Loucy (cell line): ENCODE measurements at regions not wholly inside any gene's neighbourhood (a gene's known extent, or its start where the extent isn't known, plus 50 kb on each side); places are given as distances from the start of the nearest gene placed in this dataset.

Source experiments
- H2AFZ ChIP-seq: fragments of 200-600 bp; sonication (generic); 2 replicates; pipeline ENCODE4 v1.6.0; 2016; ENCODE audit warnings: antibody characterized with exemption, mild to moderate bottlenecking, low read length, moderate library complexity
- H3F3A ChIP-seq: fragments of 200-600 bp; 2 replicates; pipeline ENCODE4 v1.6.0; 2016; ENCODE audit warnings: antibody characterized with exemption, low read depth, mild to moderate bottlenecking
- H3K27me3 ChIP-seq: fragments of 200-600 bp; sonication (generic); 2 replicates; pipeline ENCODE4 v1.6.1; 2014; ENCODE audit warnings: low read length, mild to moderate bottlenecking; ENCODE audit not compliant: insufficient read depth, poor library complexity, severe bottlenecking
- H3K36me3 ChIP-seq: fragments of 200-600 bp; sonication (generic); 2 replicates; pipeline ENCODE4 v1.6.1; 2016; ENCODE audit warnings: low read length; ENCODE audit not compliant: insufficient read depth
- H3K4me1 ChIP-seq: fragments of 200-600 bp; sonication (generic); 2 replicates; pipeline ENCODE4 v1.5.1; 2014; ENCODE audit warnings: low read length, mild to moderate bottlenecking; ENCODE audit not compliant: insufficient read depth, poor library complexity, severe bottlenecking
- H3K4me2 ChIP-seq: fragments of 200-600 bp; sonication (generic); 2 replicates; pipeline ENCODE4 v1.6.0; 2014; ENCODE audit warnings: antibody characterized with exemption, low read length, low read depth, mild to moderate bottlenecking; ENCODE audit not compliant: poor library complexity, severe bottlenecking
- H3K4me3 ChIP-seq: fragments of 200-600 bp; sonication (generic); 2 replicates; pipeline ENCODE4 v1.5.1; 2014; ENCODE audit warnings: low read length, mild to moderate bottlenecking, mixed read lengths; ENCODE audit not compliant: poor library complexity, severe bottlenecking
- H3K79me2 ChIP-seq: fragments of 200-600 bp; sonication (generic); 2 replicates; pipeline ENCODE4 v1.6.1; 2014; ENCODE audit warnings: low read length; ENCODE audit not compliant: insufficient read depth
- H3K9ac ChIP-seq: fragments of 200-600 bp; sonication (generic); 2 replicates; pipeline ENCODE4 v1.6.0; 2014; ENCODE audit warnings: mild to moderate bottlenecking, low read depth, low read length, moderate library complexity; ENCODE audit not compliant: poor library complexity, severe bottlenecking
- H3K9me2 ChIP-seq: fragments of 200-600 bp; sonication (generic); replicated peaks from 2 replicates; pipeline ENCODE4 v1.6.1; 2016; ENCODE audit warnings: low read depth, low read length, mixed read lengths
- H3K9me3 ChIP-seq: fragments of 200-600 bp; sonication (generic); 2 replicates; pipeline ENCODE4 v1.6.1; 2014; ENCODE audit warnings: mild to moderate bottlenecking, antibody characterized with exemption, low read length, low read depth; ENCODE audit not compliant: insufficient read depth
- H4K20me1 ChIP-seq: fragments of 200-600 bp; sonication (generic); 2 replicates; pipeline ENCODE4 v1.6.0; 2014; ENCODE audit warnings: antibody characterized with exemption, low read length, mild to moderate bottlenecking; ENCODE audit not compliant: insufficient read depth, poor library complexity, severe bottlenecking
- CTCF ChIP-seq: fragments of 200-600 bp; sonication (generic); conservative IDR thresholded peaks from 2 replicates; pipeline ENCODE4 v1.5.1; 2014; ENCODE audit warnings: mild to moderate bottlenecking, antibody characterized with exemption, low read length
- EZH2phosphoT487 ChIP-seq: fragments of 200-600 bp; IDR thresholded peaks from 2 replicates; pipeline ENCODE4 v1.6.1; 2018; ENCODE audit warnings: antibody characterized with exemption, mild to moderate bottlenecking, moderate library complexity, borderline replicate concordance

GRCh38 chr9:109981091-109981490, 201.1 kb downstream of the PALM2AKAP2 start:
- H3K79me2 ChIP-seq = no peaks in the 10 kb centered on the region
- H3K4me1 ChIP-seq = no peaks in the 10 kb centered on the region
- no peak overlapping the region for H3K4me3 ChIP-seq
- H3K9ac ChIP-seq = no peak overlapping the region
- no peaks in the 10 kb centered on the region for H3K9me2 ChIP-seq
- TF ChIP-seq CTCF (no peak), EZH2phosphoT487 (no peak)
- H4K20me1 ChIP-seq = no peaks in the 10 kb centered on the region
- H3K36me3 ChIP-seq = no peaks in the 10 kb centered on the region
- no peaks in the 10 kb centered on the region for H3F3A ChIP-seq
- H3K27me3 ChIP-seq = no peaks in the 10 kb centered on the region
- no peak overlapping the region for H3K4me2 ChIP-seq
- no peak overlapping the region for H2AFZ ChIP-seq
- no peaks in the 10 kb centered on the region for H3K9me3 ChIP-seq

GRCh38 chr9:109986521-109986991, 206.6 kb downstream of the PALM2AKAP2 start:
- Histone ChIP-seq H3K79me2 (no peaks in the 10 kb centered on the region), H3K4me1 (no peaks in the 10 kb centered on the region), H3K4me2 (no peak overlapping the region), H3K36me3 (no peaks in the 10 kb centered on the region), H3F3A (no peaks in the 10 kb centered on the region), H3K4me3 (no peak overlapping the region), H3K9me2 (no peaks in the 10 kb centered on the region), H4K20me1 (no peaks in the 10 kb centered on the region), H3K9ac (no peak overlapping the region), H2AFZ (no peak overlapping the region), H3K27me3 (no peaks in the 10 kb centered on the region), H3K9me3 (no peaks in the 10 kb centered on the region)
- TF ChIP-seq EZH2phosphoT487 = no peak
- TF ChIP-seq CTCF = no peak

- Histone ChIP-seq H3K9me2 (no peaks in the 10 kb centered on the region), H3K27me3 (no peaks in the 10 kb centered on the region), H3K9ac (no peak overlapping the region), H3F3A (no peaks in the 10 kb centered on the region), H3K4me3 (no peak overlapping the region), H3K4me1 (no peaks in the 10 kb centered on the region), H4K20me1 (no peaks in the 10 kb centered on the region), H2AFZ (no peak overlapping the region), H3K4me2 (no peak overlapping the region), H3K36me3 (no peaks in the 10 kb centered on the region), H3K79me2 (no peaks in the 10 kb centered on the region), H3K9me3 (no peaks in the 10 kb centered on the region)
- TF ChIP-seq EZH2phosphoT487 = no peak
- no peak for TF ChIP-seq CTCF
These were observed 209.3 kb downstream of the PALM2AKAP2 start for GRCh38 chr9:109989296-109989695.
